Left ventricle myocardium inferior (tissue), 1 donor: ENCODE measurements at regions not wholly inside any gene's neighbourhood (a gene's known extent, or its start where the extent isn't known, plus 50 kb on each side); places are given as distances from the start of the nearest gene placed in this dataset.

Experiments used
- DNase-seq: peaks from one replicate; pipeline ENCODE4 v3.0.0-alpha.2; 2020
- H3K27ac ChIP-seq: fragments of 200-600 bp; replicated peaks from 2 replicates; pipeline ENCODE4 v1.8.0; 2021
- H3K27me3 ChIP-seq: fragments of 200-600 bp; 2 replicates; pipeline ENCODE4 v1.8.0; 2021; ENCODE audit warnings: low read depth
- H3K36me3 ChIP-seq: fragments of 200-600 bp; 2 replicates; pipeline ENCODE4 v1.8.0; 2021
- H3K4me1 ChIP-seq: fragments of 200-600 bp; 2 replicates; pipeline ENCODE4 v1.8.0; 2021
- H3K4me3 ChIP-seq: fragments of 200-600 bp; 2 replicates; pipeline ENCODE4 v1.8.0; 2021; ENCODE audit warnings: mild to moderate bottlenecking, moderate library complexity
- H3K9me3 ChIP-seq: fragments of 200-600 bp; replicated peaks from 2 replicates; pipeline ENCODE4 v1.8.0; 2021
- intact Hi-C: fragments of 100-400 bp; cut with micrococcal nuclease; formaldehyde crosslinking; loops from one replicate; pipeline ENCODE4 v1.11.0; 2022
- TF ChIP-seq, protein P1 (sequence below): fragments of 200-600 bp; IDR thresholded peaks from 2 replicates; pipeline ENCODE4 v1.8.0; 2021; ENCODE audit warnings: antibody characterized with exemption, mild to moderate bottlenecking, borderline replicate concordance
- donor health status: DM: no; HTN: yes; CAD: no; lungs with severe emphysema.

DNA sequence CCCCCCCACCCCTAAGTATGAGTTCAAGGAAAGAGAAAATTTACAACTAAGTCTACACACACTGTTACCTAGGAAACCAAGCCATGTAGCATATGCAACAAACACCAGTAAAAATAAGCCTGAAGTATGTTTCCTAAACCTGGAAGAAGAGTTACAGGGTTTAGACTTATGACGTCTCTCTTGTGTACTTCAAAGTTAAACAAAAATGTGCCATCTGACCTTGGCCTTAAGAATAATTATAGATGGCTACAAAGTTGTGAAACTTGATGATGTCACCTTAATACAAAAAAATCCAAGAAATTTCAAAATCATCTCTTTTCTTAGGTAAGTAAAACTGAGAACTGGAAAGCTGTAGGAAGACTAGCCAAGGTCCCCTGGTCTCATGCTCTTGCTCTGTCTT lies 297.6 kb upstream of the NRXN1 start:
- Histone ChIP-seq H3K27ac (no peak overlapping the region), H3K4me3 (no peak overlapping the region), H3K9me3 (no peaks in the 10 kb centered on the region), H3K27me3 (no peaks in the 10 kb centered on the region), H3K4me1 (no peaks in the 10 kb centered on the region), H3K36me3 (no peaks in the 10 kb centered on the region)
- intact Hi-C loops: no loop called here
- TF ChIP-seq, protein P1, sequence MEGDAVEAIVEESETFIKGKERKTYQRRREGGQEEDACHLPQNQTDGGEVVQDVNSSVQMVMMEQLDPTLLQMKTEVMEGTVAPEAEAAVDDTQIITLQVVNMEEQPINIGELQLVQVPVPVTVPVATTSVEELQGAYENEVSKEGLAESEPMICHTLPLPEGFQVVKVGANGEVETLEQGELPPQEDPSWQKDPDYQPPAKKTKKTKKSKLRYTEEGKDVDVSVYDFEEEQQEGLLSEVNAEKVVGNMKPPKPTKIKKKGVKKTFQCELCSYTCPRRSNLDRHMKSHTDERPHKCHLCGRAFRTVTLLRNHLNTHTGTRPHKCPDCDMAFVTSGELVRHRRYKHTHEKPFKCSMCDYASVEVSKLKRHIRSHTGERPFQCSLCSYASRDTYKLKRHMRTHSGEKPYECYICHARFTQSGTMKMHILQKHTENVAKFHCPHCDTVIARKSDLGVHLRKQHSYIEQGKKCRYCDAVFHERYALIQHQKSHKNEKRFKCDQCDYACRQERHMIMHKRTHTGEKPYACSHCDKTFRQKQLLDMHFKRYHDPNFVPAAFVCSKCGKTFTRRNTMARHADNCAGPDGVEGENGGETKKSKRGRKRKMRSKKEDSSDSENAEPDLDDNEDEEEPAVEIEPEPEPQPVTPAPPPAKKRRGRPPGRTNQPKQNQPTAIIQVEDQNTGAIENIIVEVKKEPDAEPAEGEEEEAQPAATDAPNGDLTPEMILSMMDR: no peak
- DNase-seq: no peak

DNA sequence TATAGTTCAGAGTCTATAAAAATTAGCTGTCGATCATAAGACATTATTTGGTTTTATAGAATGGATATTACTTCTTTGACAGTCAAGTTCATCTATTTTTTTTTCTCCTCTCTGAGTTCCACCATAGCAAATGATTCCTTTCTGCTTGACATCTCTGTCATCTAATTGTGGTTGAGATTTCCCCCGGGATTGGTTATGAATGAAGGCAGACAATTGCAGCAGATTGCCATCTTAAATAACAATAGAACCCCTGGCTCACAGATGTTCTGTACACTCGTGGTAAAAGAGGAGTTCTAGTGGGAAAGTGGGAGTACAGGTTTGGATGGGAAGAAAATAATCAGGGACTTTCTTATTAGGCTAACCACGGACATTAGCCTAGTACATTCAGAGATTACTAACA lies 292.1 kb upstream of the NRXN1 start:
- Histone ChIP-seq H3K36me3 (no peaks in the 10 kb centered on the region), H3K27me3 (no peaks in the 10 kb centered on the region), H3K4me3 (no peak overlapping the region), H3K27ac (no peak overlapping the region), H3K4me1 (peaks cover 3% of the 10 kb centered on the region), H3K9me3 (no peaks in the 10 kb centered on the region)
- intact Hi-C loops: no loop called here
- no peak for DNase-seq
- TF ChIP-seq, protein P1: no peak

DNA sequence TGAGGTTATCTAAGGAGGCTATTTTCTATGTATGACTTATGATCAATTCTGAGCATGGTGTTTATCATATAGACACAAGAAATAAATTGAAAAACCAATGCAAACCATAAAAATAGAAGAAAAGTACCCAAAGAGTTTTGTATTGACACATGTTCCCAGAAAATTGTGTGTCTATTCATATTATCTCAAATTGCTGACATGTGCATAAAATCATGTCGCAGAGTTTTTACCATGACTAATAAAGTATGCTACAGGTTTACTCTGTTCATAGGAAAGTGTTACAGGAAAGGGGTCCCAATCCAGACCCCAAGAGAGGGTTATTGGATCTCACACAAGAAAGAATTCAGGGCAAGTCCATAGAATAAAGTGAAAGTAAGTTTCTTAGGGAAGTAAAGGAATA lies 290.7 kb upstream of the NRXN1 start:
- no peak overlapping the region for H3K4me3 ChIP-seq
- H3K36me3 ChIP-seq: no peaks in the 10 kb centered on the region
- no peaks in the 10 kb centered on the region for H3K27me3 ChIP-seq
- no peak overlapping the region for H3K27ac ChIP-seq
- intact Hi-C loops: no loop called here
- H3K9me3 ChIP-seq: peaks cover 3% of the 10 kb centered on the region
- DNase-seq: no peak
- TF ChIP-seq, protein P1: no peak
- H3K4me1 ChIP-seq: peaks cover 3% of the 10 kb centered on the region

DNA sequence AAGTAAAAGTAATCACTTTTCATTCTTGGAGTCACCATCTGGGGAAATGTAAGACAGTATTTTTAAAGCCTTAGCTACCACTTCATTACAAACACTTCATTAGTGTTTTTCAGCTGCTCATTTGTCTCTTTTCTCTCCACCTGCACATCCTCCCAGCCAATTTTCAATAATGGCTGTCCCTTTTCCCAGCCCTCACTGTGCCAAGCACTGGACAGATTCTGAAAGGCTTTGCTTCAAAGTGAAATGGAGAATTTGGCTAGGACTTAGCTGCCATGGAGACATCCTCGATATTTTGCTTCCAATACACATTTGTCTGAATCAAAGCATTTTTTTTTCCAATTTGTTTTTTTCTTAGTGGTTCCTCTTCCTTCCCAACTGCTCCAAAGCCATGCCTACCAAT lies 272.4 kb upstream of the NRXN1 start:
- intact Hi-C loops: no loop called here
- H3K4me1 ChIP-seq: no peaks in the 10 kb centered on the region

DNA sequence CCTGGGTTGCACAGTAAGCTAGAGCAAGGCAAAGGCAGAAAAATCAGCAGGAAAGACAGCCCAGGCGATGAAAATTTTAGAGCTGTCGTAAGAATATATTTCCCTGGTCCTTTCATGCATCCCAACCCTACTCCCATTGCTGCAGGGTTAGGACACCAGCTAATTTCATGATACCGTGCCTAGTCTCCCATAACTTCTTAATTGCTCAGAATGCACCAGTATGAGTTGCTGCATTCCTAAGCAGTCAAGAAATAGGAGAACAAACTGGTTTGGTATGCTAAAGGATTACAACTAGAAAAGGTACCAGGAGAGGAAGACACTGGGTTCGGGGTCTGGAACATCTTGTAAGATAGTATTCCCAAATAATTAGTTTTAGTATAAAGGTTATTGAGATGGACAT lies 269.4 kb upstream of the NRXN1 start:
- H3K27me3 ChIP-seq: no peaks in the 10 kb centered on the region
- DNase-seq: no peak
- no peaks in the 10 kb centered on the region for H3K36me3 ChIP-seq
- TF ChIP-seq, protein P1: no peak
- no peak overlapping the region for H3K4me3 ChIP-seq
- H3K27ac ChIP-seq: no peak overlapping the region
- no peaks in the 10 kb centered on the region for H3K4me1 ChIP-seq
- intact Hi-C loops: no loop called here
- no peaks in the 10 kb centered on the region for H3K9me3 ChIP-seq

More for the DNA sequence above, 272.4 kb upstream of the NRXN1 start:
- DNase-seq: no peak
- TF ChIP-seq, protein P1: no peak
- no peaks in the 10 kb centered on the region for H3K27me3 ChIP-seq
- H3K9me3 ChIP-seq: no peaks in the 10 kb centered on the region
- H3K4me3 ChIP-seq: no peak overlapping the region
- no peaks in the 10 kb centered on the region for H3K36me3 ChIP-seq
- H3K27ac ChIP-seq: no peak overlapping the region

DNA sequence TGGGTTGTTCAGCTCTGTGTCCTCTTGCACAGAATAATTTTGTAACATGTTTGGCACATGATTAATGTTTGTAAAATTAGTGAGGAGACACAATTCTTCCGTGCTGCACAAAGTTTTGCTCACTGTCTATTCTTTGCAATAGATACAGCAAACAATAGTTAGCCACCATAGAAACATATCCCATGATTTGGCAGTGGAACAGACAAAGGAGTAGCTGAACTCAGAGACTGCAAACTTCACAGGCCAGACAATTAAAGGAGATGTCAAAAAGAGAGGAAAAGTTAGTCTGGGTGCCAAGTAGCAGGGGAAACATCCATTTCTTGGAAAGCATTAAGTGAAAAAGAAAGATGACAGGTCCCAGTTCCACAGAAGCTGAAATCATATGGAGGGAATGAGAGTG lies 267.4 kb upstream of the NRXN1 start:
- no peak for DNase-seq
- Histone ChIP-seq H3K4me1 (no peaks in the 10 kb centered on the region), H3K27me3 (no peaks in the 10 kb centered on the region), H3K9me3 (no peaks in the 10 kb centered on the region), H3K27ac (no peak overlapping the region), H3K4me3 (no peak overlapping the region), H3K36me3 (no peaks in the 10 kb centered on the region)
- intact Hi-C loops: no loop called here
- TF ChIP-seq, protein P1: no peak
